RWPE2 (cell line): ENCODE measurements at regions not wholly inside any gene's neighbourhood (a gene's known extent, or its start where the extent isn't known, plus 50 kb on each side); places are given as distances from the start of the nearest gene placed in this dataset.

Experiments used
- ATAC-seq: fragments of 200-7000 bp; cut with Tn5 transposase; 3 replicates; pipeline ENCODE4 v1.9.1; 2021; ENCODE audit warnings: low read depth
- DNase-seq: peaks from one replicate; pipeline ENCODE4 v3.0.0-alpha.2; 2020; ENCODE audit warnings: low spot score
- H3K27ac ChIP-seq: fragments of 450-650 bp; 2 replicates; pipeline ENCODE4 v1.5.1; 2017; ENCODE audit warnings: mild to moderate bottlenecking; ENCODE audit not compliant: poor library complexity, severe bottlenecking
- H3K27me3 ChIP-seq: fragments of 250-450 bp; sonication (Bioruptor Pico); 2 replicates; pipeline ENCODE4 v1.5.1; 2021; ENCODE audit warnings: mild to moderate bottlenecking, moderate library complexity; ENCODE audit not compliant: insufficient read depth, poor library complexity, severe bottlenecking
- H3K36me3 ChIP-seq: fragments of 250-450 bp; sonication (Bioruptor Pico); 2 replicates; pipeline ENCODE4 v1.5.1; 2020; ENCODE audit warnings: low read depth, mild to moderate bottlenecking, moderate library complexity
- H3K4me1 ChIP-seq: fragments of 250-450 bp; sonication (Bioruptor Pico); 2 replicates; pipeline ENCODE4 v1.5.1; 2021; ENCODE audit warnings: mild to moderate bottlenecking, moderate library complexity; ENCODE audit not compliant: insufficient read depth, poor library complexity, severe bottlenecking
- H3K4me3 ChIP-seq: fragments of 250-450 bp; sonication (Bioruptor Pico); 2 replicates; pipeline ENCODE4 v1.5.1; 2021; ENCODE audit warnings: mild to moderate bottlenecking, moderate library complexity; ENCODE audit not compliant: severe bottlenecking
- H3K9me3 ChIP-seq: fragments of 250-450 bp; sonication (Bioruptor Pico); 2 replicates; pipeline ENCODE4 v1.5.1; 2021; ENCODE audit warnings: mild to moderate bottlenecking, moderate library complexity; ENCODE audit not compliant: severe bottlenecking
- TF ChIP-seq, protein P1 (sequence below): fragments of 450-650 bp; IDR thresholded peaks from one replicate; pipeline ENCODE4 v1.5.1; 2017; ENCODE audit warnings: mild to moderate bottlenecking, moderate library complexity; ENCODE audit not compliant: poor library complexity, severe bottlenecking

DNA sequence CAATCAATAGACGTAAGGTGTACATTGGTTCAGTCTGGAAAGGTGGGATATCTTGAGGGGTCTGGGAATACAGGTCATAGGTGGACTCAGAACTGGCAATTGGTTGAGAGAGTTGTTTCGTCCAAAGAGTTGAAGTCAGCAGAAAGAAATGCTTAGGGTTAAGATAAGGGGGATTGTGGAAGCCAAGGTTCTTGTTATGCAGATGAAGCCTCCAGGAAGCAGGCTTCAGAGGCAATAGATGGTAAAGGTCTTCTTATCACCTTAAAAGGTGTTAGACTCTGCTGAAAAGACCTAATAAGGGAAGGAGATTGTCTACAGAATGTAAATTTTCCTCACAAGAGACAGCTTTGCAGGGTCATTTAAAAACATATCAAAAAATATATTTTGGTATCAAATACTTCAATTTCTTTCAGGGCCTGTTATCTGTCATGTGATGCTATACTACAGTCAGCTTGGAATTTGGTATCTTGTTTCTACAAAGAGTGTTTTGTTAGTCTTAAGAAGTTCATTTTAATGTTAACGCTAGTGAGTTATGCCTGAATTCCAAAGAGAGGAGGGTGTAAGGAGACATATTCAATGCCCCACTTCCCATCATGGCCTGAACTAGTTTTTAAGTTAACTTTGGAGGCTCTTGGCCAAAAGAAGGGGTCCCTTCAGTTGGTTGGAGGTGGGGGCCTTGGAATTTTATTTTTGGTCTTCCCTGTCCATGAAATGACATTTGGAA is 378.2 kb upstream of the ROBO2 start:
- H3K9me3 ChIP-seq, result no peaks in the 10 kb centered on the region
- DNase-seq, result no peak
- TF ChIP-seq, protein P1, sequence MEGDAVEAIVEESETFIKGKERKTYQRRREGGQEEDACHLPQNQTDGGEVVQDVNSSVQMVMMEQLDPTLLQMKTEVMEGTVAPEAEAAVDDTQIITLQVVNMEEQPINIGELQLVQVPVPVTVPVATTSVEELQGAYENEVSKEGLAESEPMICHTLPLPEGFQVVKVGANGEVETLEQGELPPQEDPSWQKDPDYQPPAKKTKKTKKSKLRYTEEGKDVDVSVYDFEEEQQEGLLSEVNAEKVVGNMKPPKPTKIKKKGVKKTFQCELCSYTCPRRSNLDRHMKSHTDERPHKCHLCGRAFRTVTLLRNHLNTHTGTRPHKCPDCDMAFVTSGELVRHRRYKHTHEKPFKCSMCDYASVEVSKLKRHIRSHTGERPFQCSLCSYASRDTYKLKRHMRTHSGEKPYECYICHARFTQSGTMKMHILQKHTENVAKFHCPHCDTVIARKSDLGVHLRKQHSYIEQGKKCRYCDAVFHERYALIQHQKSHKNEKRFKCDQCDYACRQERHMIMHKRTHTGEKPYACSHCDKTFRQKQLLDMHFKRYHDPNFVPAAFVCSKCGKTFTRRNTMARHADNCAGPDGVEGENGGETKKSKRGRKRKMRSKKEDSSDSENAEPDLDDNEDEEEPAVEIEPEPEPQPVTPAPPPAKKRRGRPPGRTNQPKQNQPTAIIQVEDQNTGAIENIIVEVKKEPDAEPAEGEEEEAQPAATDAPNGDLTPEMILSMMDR, result no peak
- H3K36me3 ChIP-seq, result no peaks in the 10 kb centered on the region
- H3K27me3 ChIP-seq, result no peaks in the 10 kb centered on the region
- no peak overlapping the region for H3K27ac ChIP-seq
- H3K4me3 ChIP-seq, result no peak overlapping the region
- no peaks in the 10 kb centered on the region for H3K4me1 ChIP-seq
- ATAC-seq, result no peak

DNA sequence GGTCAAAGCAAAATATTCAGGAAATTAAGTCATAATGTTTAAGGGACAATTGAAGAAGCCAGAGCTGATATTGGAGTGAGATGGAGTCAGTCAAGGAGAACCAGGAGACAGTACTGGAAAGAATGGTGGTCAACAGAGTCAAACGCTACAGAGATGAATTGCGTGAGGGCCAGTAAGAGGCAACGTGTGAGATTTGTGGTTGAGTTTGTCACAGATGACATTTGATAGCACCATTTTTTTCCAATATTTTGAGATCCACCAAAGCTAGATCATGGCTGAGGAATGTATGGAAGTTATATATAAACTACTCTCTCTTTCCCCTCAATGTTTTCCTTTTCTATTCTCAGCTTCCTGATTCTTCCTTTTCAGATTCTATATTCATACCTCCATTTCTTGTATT is 375.1 kb upstream of the ROBO2 start:
- no peak for DNase-seq
- H3K9me3 ChIP-seq, result no peaks in the 10 kb centered on the region
- H3K4me3 ChIP-seq, result no peak overlapping the region
- no peak for ATAC-seq
- no peak overlapping the region for H3K27ac ChIP-seq
- no peaks in the 10 kb centered on the region for H3K36me3 ChIP-seq
- H3K4me1 ChIP-seq, result no peaks in the 10 kb centered on the region
- TF ChIP-seq, protein P1, result no peak
- H3K27me3 ChIP-seq, result no peaks in the 10 kb centered on the region

DNA sequence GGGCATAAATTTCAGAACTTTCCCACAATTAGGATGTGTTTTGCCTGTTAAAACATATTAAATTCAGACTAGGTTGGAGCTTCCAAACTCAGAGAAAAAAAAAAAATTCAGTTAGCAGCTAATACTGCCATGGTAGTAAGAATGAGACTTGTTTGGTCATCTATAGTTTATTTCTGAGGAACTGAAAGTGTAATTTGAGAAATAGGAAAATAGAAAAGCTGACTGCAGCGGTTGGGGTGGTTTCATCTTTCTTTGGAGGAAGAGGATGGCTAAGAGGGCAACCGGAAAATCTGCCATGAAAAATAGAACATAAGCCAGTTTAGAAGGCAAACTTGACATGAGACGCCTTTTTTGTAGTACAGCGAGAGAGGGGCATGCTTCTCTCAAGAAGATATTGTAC is 371.2 kb upstream of the ROBO2 start:
- Histone ChIP-seq H3K4me1 (no peaks in the 10 kb centered on the region), H3K27ac (no peak overlapping the region), H3K36me3 (no peaks in the 10 kb centered on the region), H3K9me3 (no peaks in the 10 kb centered on the region), H3K4me3 (no peak overlapping the region), H3K27me3 (no peaks in the 10 kb centered on the region)
- TF ChIP-seq, protein P1, result no peak
- no peak for DNase-seq
- ATAC-seq, result no peak

DNA sequence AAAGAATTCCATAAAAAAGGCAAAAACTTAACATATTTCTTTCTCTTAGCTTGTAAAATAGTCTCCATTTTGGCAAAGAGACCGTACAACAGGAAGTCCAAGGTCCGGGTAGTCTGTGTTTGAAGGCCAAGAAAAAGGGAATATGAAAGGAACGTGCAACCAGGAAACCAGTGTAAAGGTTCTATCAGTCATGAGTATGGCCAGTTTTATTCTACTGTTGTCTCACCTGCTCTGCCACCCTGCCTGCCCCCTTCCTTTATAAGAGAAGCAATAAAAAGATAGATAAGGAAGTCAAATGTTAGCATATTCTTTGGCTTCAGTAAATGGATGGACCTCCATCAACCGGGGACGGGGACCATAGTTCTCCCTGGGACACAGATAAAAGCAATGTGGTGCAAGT is 370.6 kb upstream of the ROBO2 start:
- ATAC-seq, result no peak
- H3K36me3 ChIP-seq, result no peaks in the 10 kb centered on the region

DNA sequence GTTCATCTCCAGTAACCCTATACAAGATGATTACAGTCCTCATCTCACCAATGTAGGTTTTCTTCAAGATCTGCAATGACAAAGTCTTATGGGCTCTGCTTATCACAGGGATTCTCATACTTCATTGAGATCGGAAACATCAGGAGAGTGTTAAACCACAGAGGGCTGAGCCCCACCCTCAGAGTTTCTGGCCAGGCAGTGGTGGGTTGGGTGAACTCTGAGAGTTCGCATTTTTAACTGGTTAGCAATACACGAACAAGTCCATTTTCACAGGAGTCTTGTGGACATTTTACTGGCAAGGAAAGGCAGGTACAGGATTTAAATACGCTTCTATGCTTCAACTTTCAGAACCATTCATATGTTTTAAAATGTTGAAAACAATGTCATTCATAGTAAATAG is 366.7 kb upstream of the ROBO2 start:
- H3K4me1 ChIP-seq, result no peaks in the 10 kb centered on the region
- H3K9me3 ChIP-seq, result no peaks in the 10 kb centered on the region
- TF ChIP-seq, protein P1, result no peak
- H3K4me3 ChIP-seq, result no peak overlapping the region
- ATAC-seq, result no peak
- H3K27me3 ChIP-seq, result no peaks in the 10 kb centered on the region
- H3K36me3 ChIP-seq, result no peaks in the 10 kb centered on the region
- no peak for DNase-seq
- H3K27ac ChIP-seq, result no peak overlapping the region

More for the DNA sequence above, 370.6 kb upstream of the ROBO2 start:
- DNase-seq, result no peak
- Histone ChIP-seq H3K4me3 (no peak overlapping the region), H3K27ac (no peak overlapping the region), H3K27me3 (no peaks in the 10 kb centered on the region), H3K4me1 (no peaks in the 10 kb centered on the region), H3K9me3 (no peaks in the 10 kb centered on the region)
- TF ChIP-seq, protein P1, result no peak
